Endodermal cell (in vitro differentiated cells): ENCODE measurements at regions not wholly inside any gene's neighbourhood (a gene's known extent, or its start where the extent isn't known, plus 50 kb on each side); places are given as distances from the start of the nearest gene placed in this dataset.

ENCODE experiments used
- DNase-seq: peaks from one replicate; pipeline ENCODE4 v3.0.0-alpha.2; 2017
- H3K27ac ChIP-seq: 2 replicates; pipeline ENCODE4 v1.5.1; 2013; ENCODE audit warnings: mild to moderate bottlenecking, low read depth, low read length, moderate library complexity
- H3K27me3 ChIP-seq: 2 replicates; pipeline ENCODE4 v1.6.1; 2013; ENCODE audit warnings: mild to moderate bottlenecking, low read length, moderate library complexity; ENCODE audit not compliant: insufficient read depth, control insufficient read depth, poor library complexity, severe bottlenecking
- H3K36me3 ChIP-seq: 2 replicates; pipeline ENCODE4 v1.7.0; 2013; ENCODE audit warnings: mild to moderate bottlenecking, low read length, moderate library complexity; ENCODE audit not compliant: control insufficient read depth, insufficient read depth
- H3K4me1 ChIP-seq: one replicate; pipeline ENCODE4 v1.7.0; 2013; ENCODE audit warnings: low read length; ENCODE audit not compliant: control insufficient read depth, insufficient read depth
- H3K4me3 ChIP-seq: 2 replicates; pipeline ENCODE4 v1.5.1; 2013; ENCODE audit warnings: mild to moderate bottlenecking, low read length, moderate library complexity
- H3K9ac ChIP-seq: 2 replicates; pipeline ENCODE4 v1.6.1; 2013; ENCODE audit warnings: mild to moderate bottlenecking, low read length, moderate library complexity; ENCODE audit not compliant: poor library complexity, severe bottlenecking; ENCODE audit errors: extremely low read depth
- H3K9me3 ChIP-seq: 2 replicates; pipeline ENCODE4 v1.6.1; 2013; ENCODE audit warnings: mild to moderate bottlenecking, low read length, moderate library complexity; ENCODE audit not compliant: control insufficient read depth
- H3K27ac Mint-ChIP-seq: 2 replicates; pipeline ENCODE4 v1.8.0; 2020; ENCODE audit warnings: mixed read lengths
- H3K27me3 Mint-ChIP-seq: 2 replicates; pipeline ENCODE4 v1.8.0; 2021; ENCODE audit warnings: mild to moderate bottlenecking, mixed read lengths; ENCODE audit not compliant: insufficient read depth
- H3K36me3 Mint-ChIP-seq: 2 replicates; pipeline ENCODE4 v1.8.0; 2020; ENCODE audit warnings: low read depth, mixed read lengths
- H3K4me1 Mint-ChIP-seq: 2 replicates; pipeline ENCODE4 v1.8.0; 2020; ENCODE audit warnings: mixed read lengths
- H3K4me3 Mint-ChIP-seq: 2 replicates; pipeline ENCODE4 v1.8.0; 2020; ENCODE audit warnings: mild to moderate bottlenecking, moderate library complexity, mixed read lengths
- H3K9me3 Mint-ChIP-seq: 2 replicates; pipeline ENCODE4 v1.8.0; 2020; ENCODE audit warnings: mild to moderate bottlenecking, mixed read lengths
- CTCF ChIP-seq: fragments of 200-600 bp; sonication (generic); conservative IDR thresholded peaks from 2 replicates; pipeline ENCODE4 v1.5.0; 2021; ENCODE audit warnings: antibody characterized with exemption, mild to moderate bottlenecking
- WGBS, 2 experiments: methylation state at CpG; one replicate each; pipeline versions ENCODE4 v1.1.5 to v1.1.7; 2013; ENCODE audit warnings: missing lambda C conversion rate in 2 of 2, mixed read lengths in 1 of 2; ENCODE audit not compliant: insufficient coverage in 1 of 2, insufficient read length in 1 of 2; 5-methylcytosine and 5-hydroxymethylcytosine counted together

GRCh38 chr1:101540161-101540560 lies 303.3 kb downstream of the S1PR1 start:
- Mint-ChIP-seq H3K4me1 (no peaks in the 10 kb centered on the region), H3K27ac (no peak overlapping the region), H3K4me3 (no peak overlapping the region), H3K27me3 (no peaks in the 10 kb centered on the region), H3K36me3 (no peaks in the 10 kb centered on the region), H3K9me3 (no peaks in the 10 kb centered on the region)
- Histone ChIP-seq H3K9ac (no peak overlapping the region), H3K9me3 (no peaks in the 10 kb centered on the region), H3K27ac (no peak overlapping the region), H3K36me3 (no peaks in the 10 kb centered on the region), H3K27me3 (no peaks in the 10 kb centered on the region), H3K4me3 (no peak overlapping the region), H3K4me1 (no peaks in the 10 kb centered on the region)
- TF ChIP-seq CTCF = no peak
- no peak for DNase-seq
- WGBS, 2 experiments = 82 to 86% methylated on average over 1 to 3 of the region's 3 CpGs

DNA sequence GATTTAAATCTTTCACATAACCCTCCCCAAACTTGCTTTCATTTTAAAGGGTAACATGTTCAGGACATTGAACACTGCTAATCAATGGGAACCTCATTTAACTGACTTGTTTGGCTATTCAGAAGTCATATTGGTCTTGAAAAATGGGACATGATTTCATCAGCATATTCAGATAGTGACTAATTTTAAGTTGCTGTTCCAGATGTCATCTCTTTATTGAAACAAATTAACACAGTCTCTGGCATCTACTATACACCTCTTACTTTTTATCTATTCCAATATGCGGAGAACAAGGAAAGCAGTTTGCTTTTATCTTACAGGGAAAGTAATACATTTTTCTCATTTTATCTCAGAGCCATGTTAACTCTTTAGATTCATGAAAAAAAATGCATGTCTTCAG lies 310.1 kb downstream of the S1PR1 start:
- DNase-seq = no peak
- Mint-ChIP-seq H3K9me3 (no peaks in the 10 kb centered on the region), H3K4me3 (no peak overlapping the region), H3K27ac (no peak overlapping the region), H3K4me1 (no peaks in the 10 kb centered on the region), H3K27me3 (no peaks in the 10 kb centered on the region), H3K36me3 (no peaks in the 10 kb centered on the region)
- Histone ChIP-seq H3K36me3 (no peaks in the 10 kb centered on the region), H3K4me1 (no peaks in the 10 kb centered on the region), H3K9me3 (no peaks in the 10 kb centered on the region), H3K27me3 (no peaks in the 10 kb centered on the region), H3K9ac (no peak overlapping the region), H3K4me3 (no peak overlapping the region), H3K27ac (no peak overlapping the region)
- no peak for TF ChIP-seq CTCF
- 11 to 50% methylated on average over 1 of the region's 1 CpG for WGBS, 2 experiments

DNA sequence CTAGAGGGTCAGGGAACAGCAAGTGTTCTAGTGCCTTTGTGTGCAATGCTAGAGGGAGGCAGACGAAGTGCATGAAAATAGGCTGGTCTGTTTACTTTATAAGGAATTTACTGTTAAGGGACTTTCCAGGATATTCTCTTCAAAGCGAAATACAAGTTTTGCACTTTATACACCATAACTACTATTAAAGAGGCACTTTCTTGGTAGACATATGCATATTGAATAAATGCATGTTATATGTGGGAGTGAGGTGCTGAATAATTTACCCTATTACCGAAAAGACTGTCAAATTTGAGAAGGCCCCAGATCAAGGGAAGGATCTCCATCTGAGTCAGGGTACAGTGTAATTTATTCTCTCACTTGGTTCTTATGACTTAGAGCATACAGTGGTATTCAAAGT lies 310.5 kb downstream of the S1PR1 start:
- no peaks in the 10 kb centered on the region for H3K4me1 ChIP-seq
- no peaks in the 10 kb centered on the region for H3K36me3 ChIP-seq
- no peaks in the 10 kb centered on the region for H3K27me3 Mint-ChIP-seq
- 70 to 84% methylated on average over 2 to 3 of the region's 3 CpGs for WGBS, 2 experiments
- no peak overlapping the region for H3K27ac Mint-ChIP-seq
- H3K9me3 ChIP-seq = no peaks in the 10 kb centered on the region
- H3K36me3 Mint-ChIP-seq = no peaks in the 10 kb centered on the region
- H3K27me3 ChIP-seq = no peaks in the 10 kb centered on the region
- H3K4me3 ChIP-seq = no peak overlapping the region
- H3K9ac ChIP-seq = no peak overlapping the region
- TF ChIP-seq CTCF = no peak
- no peak overlapping the region for H3K4me3 Mint-ChIP-seq
- DNase-seq = no peak
- no peaks in the 10 kb centered on the region for H3K4me1 Mint-ChIP-seq
- H3K9me3 Mint-ChIP-seq = no peaks in the 10 kb centered on the region
- no peak overlapping the region for H3K27ac ChIP-seq
